ENCODE measurements at regions not wholly inside any gene's neighbourhood (a gene's known extent, or its start where the extent isn't known, plus 50 kb on each side); places are given as distances from the start of the nearest gene placed in this dataset.
"Not testable (repeated sequence)": the region's sequence is repeated elsewhere in the genome, so short reads cannot be mapped to it uniquely, and the experiment has no call there.

- not testable (repeated sequence) for TF ChIP-seq CTCF (IDR thresholded peaks at IDR 0.05; ENCODE audit: borderline replicate concordance, extremely low read depth, low read length, poor library complexity, severe bottlenecking); EZH2 (IDR thresholded peaks at IDR 0.05; ENCODE audit: borderline replicate concordance, low read depth, low read length, severe bottlenecking)
Observed at GRCh38 chr2:111478871-111479318, 358.2 kb downstream of the BCL2L11 start.
